AG09309 (cell line): ENCODE measurements at regions not wholly inside any gene's neighbourhood (a gene's known extent, or its start where the extent isn't known, plus 50 kb on each side); places are given as distances from the start of the nearest gene placed in this dataset.

Experiments
- DNase-seq: peaks from one replicate; pipeline ENCODE4 v3.0.0-alpha.2; 2010; ENCODE audit warnings: low read depth
- H3K4me3 ChIP-seq: 2 replicates; pipeline ENCODE4 v1.5.1; 2011; ENCODE audit warnings: mild to moderate bottlenecking, low read depth, low read length, moderate library complexity; ENCODE audit not compliant: control insufficient read depth
- CTCF ChIP-seq: IDR thresholded peaks from 2 replicates; pipeline ENCODE4 v1.5.1; 2011; ENCODE audit warnings: mild to moderate bottlenecking, low read depth, low read length, inconsistent platforms; ENCODE audit not compliant: insufficient read depth, control insufficient read depth; ENCODE audit errors: missing control alignments

- no peak for TF ChIP-seq CTCF
- H3K4me3 ChIP-seq = no peak overlapping the region
- no peak for DNase-seq
Measured at GRCh38 chr7:56538541-56539429, 422.6 kb upstream of the NUPR2 start.

DNA sequence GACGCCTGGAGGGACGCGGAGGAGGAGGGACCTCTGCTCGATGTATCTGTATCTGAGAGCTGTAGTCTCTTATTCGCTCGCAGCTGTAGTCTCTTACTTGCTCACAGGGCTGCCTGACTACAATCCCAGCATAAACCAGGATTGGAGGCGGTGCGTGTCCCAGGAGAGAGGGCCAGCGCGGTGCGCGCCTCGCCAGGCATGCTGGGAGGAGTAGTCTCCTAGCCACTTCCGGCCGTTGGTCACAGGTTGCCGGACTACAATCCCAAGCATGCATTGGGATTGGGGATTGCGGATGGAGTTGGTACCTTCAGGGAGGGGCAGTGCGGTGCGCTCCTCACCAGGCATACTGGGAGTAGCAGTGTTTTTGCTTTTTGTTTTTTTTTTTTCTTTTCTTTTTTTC, 421.7 kb upstream of the NUPR2 start:
- no peak for TF ChIP-seq CTCF
- no peak for DNase-seq
- no peak overlapping the region for H3K4me3 ChIP-seq

GRCh38 chr7:56537477-56537876, 421.3 kb upstream of the NUPR2 start:
- no peak overlapping the region for H3K4me3 ChIP-seq
- no peak for DNase-seq
- TF ChIP-seq CTCF = no peak

DNA sequence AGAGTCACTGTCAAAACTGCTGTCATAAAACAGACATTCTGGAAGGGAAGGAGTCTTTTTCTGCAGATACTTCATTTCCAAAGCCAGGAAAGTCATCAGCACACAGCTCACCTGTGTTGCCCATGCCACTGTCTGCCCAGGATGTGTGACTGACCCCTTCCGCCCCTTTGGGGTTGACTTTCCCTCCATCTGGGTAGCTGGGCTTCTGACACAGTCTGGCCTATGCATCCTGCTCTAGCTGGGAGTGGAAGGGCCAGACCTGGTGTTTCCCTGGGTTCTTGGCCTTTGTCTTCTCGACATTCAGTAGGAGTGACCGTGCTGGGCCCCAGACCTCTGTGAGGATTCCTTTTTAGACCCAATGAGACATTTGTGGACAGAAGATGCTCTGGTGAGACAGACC, 378.9 kb upstream of the NUPR2 start:
- no peak for TF ChIP-seq CTCF
- no peak overlapping the region for H3K4me3 ChIP-seq
- DNase-seq = no peak

DNA sequence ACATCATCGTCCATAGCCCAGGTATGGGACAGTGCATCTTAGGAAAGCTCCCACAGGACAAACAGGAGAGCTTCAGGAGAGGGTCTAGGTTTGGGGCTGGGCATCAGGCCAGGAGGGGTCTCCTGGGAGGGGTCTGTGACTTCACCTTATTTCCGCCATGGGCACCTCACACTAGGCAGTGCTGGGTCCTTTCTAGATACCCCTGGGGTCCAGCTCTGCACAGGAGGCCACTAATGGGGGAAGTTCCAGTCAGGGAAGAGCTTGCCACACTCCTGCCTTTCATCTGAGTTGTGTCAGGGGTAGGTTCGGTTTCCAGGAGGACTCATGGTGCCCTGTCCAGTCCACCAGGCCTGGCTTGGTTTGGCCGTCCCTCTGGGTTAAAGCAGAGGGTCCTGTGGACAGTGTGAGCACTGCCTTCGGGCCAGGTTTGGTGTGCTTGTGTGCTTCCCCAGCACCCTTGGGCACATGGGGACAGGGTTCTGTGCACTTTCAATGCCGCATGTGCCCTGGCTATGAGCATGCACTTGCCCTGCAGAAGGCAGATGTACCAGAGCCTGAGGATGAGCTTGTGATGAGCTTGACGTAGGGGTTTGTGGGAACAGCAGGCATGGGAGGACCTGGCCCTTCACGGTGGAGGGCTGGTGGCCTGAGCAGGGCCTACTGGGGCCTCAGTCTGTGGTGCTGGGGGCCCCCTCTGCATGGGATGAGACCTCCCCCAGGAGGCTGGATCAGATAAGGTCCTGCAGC, 377.7 kb upstream of the NUPR2 start:
- no peak for DNase-seq
- H3K4me3 ChIP-seq = no peak overlapping the region
- no peak for TF ChIP-seq CTCF

DNA sequence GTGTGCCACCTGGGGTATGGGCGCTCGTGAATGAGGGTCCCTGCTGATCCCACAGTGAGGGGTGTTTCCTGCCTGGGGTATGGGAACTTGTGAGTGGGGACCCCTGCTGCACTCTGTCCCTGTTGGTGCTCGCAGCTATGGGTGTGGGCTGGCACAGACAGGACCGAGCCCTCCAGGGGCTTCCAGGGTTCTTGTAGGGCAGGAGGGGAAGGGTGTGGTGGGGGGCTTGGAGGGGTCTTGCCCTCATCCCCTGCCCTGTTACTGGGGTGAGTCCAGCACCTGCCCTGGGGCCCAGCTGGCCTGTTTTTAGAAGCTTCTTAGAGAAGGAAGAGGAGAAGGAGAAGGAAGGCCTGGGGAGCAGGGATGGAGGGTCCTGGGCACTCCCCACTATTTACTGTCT, 377.0 kb upstream of the NUPR2 start:
- H3K4me3 ChIP-seq = no peak overlapping the region
- no peak for TF ChIP-seq CTCF
- no peak for DNase-seq
